Ectodermal cell (in vitro differentiated cells): ENCODE measurements at regions not wholly inside any gene's neighbourhood (a gene's known extent, or its start where the extent isn't known, plus 50 kb on each side); places are given as distances from the start of the nearest gene placed in this dataset.

Source experiments
- H3K27ac ChIP-seq: 2 replicates; pipeline ENCODE4 v1.7.0; 2013; ENCODE audit warnings: mild to moderate bottlenecking, low read depth, low read length; ENCODE audit not compliant: insufficient read depth, poor library complexity, severe bottlenecking
- H3K27me3 ChIP-seq: 2 replicates; pipeline ENCODE4 v1.7.0; 2013; ENCODE audit warnings: mild to moderate bottlenecking, low read length; ENCODE audit not compliant: insufficient read depth, control insufficient read depth, poor library complexity, severe bottlenecking
- H3K36me3 ChIP-seq: one replicate; pipeline ENCODE4 v1.7.0; 2013; ENCODE audit warnings: low read length; ENCODE audit not compliant: control insufficient read depth, insufficient read depth
- H3K4me1 ChIP-seq: one replicate; pipeline ENCODE4 v1.7.0; 2013; ENCODE audit warnings: low read length; ENCODE audit not compliant: control insufficient read depth, insufficient read depth
- H3K4me3 ChIP-seq: 2 replicates; pipeline ENCODE4 v1.7.0; 2013; ENCODE audit warnings: low read depth, low read length, control low read depth; ENCODE audit not compliant: insufficient read depth
- H3K9me3 ChIP-seq: 2 replicates; pipeline ENCODE4 v1.7.0; 2013; ENCODE audit warnings: mild to moderate bottlenecking, low read length, moderate library complexity; ENCODE audit not compliant: control insufficient read depth
- WGBS, 2 experiments: methylation state at CpG; one replicate each; pipeline ENCODE4 v1.1.7; 2013; ENCODE audit warnings: missing lambda C conversion rate in 2 of 2; 5-methylcytosine and 5-hydroxymethylcytosine counted together

GRCh38 chr12:3355378-3355900 lies 135.6 kb upstream of the PRMT8 start:
- Histone ChIP-seq H3K4me1 (no peaks in the 10 kb centered on the region), H3K27ac (no peak overlapping the region), H3K27me3 (no peaks in the 10 kb centered on the region), H3K36me3 (no peaks in the 10 kb centered on the region), H3K9me3 (no peaks in the 10 kb centered on the region), H3K4me3 (no peak overlapping the region)
- WGBS, 2 experiments = 86 to 91% methylated on average over 9 of the region's 9 CpGs

- no peak overlapping the region for H3K27ac ChIP-seq
- no peaks in the 10 kb centered on the region for H3K27me3 ChIP-seq
- no peaks in the 10 kb centered on the region for H3K9me3 ChIP-seq
These were observed 133.0 kb upstream of the PRMT8 start for GRCh38 chr12:3357950-3358525.

GRCh38 chr12:3359478-3359877 lies 131.5 kb upstream of the PRMT8 start:
- H3K4me1 ChIP-seq = no peaks in the 10 kb centered on the region
- no peaks in the 10 kb centered on the region for H3K9me3 ChIP-seq
- H3K4me3 ChIP-seq = no peak overlapping the region
- 100% methylated on average over 1 of the region's 2 CpGs for WGBS, 2 experiments
- H3K27me3 ChIP-seq = peaks cover 6% of the 10 kb centered on the region
- H3K27ac ChIP-seq = no peak overlapping the region
- H3K36me3 ChIP-seq = no peaks in the 10 kb centered on the region

More at GRCh38 chr12:3357950-3358525, 133.0 kb upstream of the PRMT8 start:
- H3K4me3 ChIP-seq = no peak overlapping the region
- H3K4me1 ChIP-seq = no peaks in the 10 kb centered on the region
- 90 to 93% methylated on average over 8 of the region's 8 CpGs for WGBS, 2 experiments
- no peaks in the 10 kb centered on the region for H3K36me3 ChIP-seq

GRCh38 chr12:3361146-3361545 lies 129.9 kb upstream of the PRMT8 start:
- Histone ChIP-seq H3K27me3 (peaks cover 22% of the 10 kb centered on the region), H3K4me1 (peaks cover 7% of the 10 kb centered on the region), H3K27ac (no peak overlapping the region), H3K4me3 (no peak overlapping the region), H3K9me3 (no peaks in the 10 kb centered on the region), H3K36me3 (no peaks in the 10 kb centered on the region)
- WGBS, 2 experiments = 94 to 95% methylated on average over 6 of the region's 6 CpGs

- H3K9me3 ChIP-seq = no peaks in the 10 kb centered on the region
- peaks cover 7% of the 10 kb centered on the region for H3K4me1 ChIP-seq
- H3K27ac ChIP-seq = no peak overlapping the region
- WGBS, 2 experiments = 88 to 92% methylated on average over 6 of the region's 6 CpGs
- no peak overlapping the region for H3K4me3 ChIP-seq
- no peaks in the 10 kb centered on the region for H3K36me3 ChIP-seq
- H3K27me3 ChIP-seq = peaks cover 38% of the 10 kb centered on the region
These were observed 128.3 kb upstream of the PRMT8 start for GRCh38 chr12:3362737-3363136.

GRCh38 chr12:3363608-3364007 lies 127.4 kb upstream of the PRMT8 start:
- H3K36me3 ChIP-seq = no peaks in the 10 kb centered on the region
- H3K27me3 ChIP-seq = peaks cover 44% of the 10 kb centered on the region
- no peak overlapping the region for H3K27ac ChIP-seq
- 93 to 94% methylated on average over 9 of the region's 9 CpGs for WGBS, 2 experiments
- no peak overlapping the region for H3K4me3 ChIP-seq
- no peaks in the 10 kb centered on the region for H3K9me3 ChIP-seq
- H3K4me1 ChIP-seq = peaks cover 7% of the 10 kb centered on the region

- Histone ChIP-seq H3K9me3 (no peaks in the 10 kb centered on the region), H3K27ac (no peak overlapping the region), H3K4me3 (no peak overlapping the region), H3K4me1 (peaks cover 7% of the 10 kb centered on the region), H3K27me3 (peaks cover 44% of the 10 kb centered on the region), H3K36me3 (no peaks in the 10 kb centered on the region)
- WGBS, 2 experiments = 90 to 92% methylated on average over 5 of the region's 5 CpGs
These were observed 126.8 kb upstream of the PRMT8 start for GRCh38 chr12:3364226-3364625.

GRCh38 chr12:3364661-3365462 lies 126.1 kb upstream of the PRMT8 start:
- Histone ChIP-seq H3K27me3 (peaks cover 44% of the 10 kb centered on the region), H3K27ac (no peak overlapping the region), H3K9me3 (no peaks in the 10 kb centered on the region), H3K36me3 (no peaks in the 10 kb centered on the region), H3K4me1 (peaks cover 7% of the 10 kb centered on the region), H3K4me3 (peak overlapping the region; percentile 37)
- 82 to 83% methylated on average over 13 of the region's 13 CpGs for WGBS, 2 experiments

- Histone ChIP-seq H3K36me3 (no peaks in the 10 kb centered on the region), H3K27ac (no peak overlapping the region), H3K27me3 (peaks cover 44% of the 10 kb centered on the region), H3K4me3 (peak overlapping the region; percentile 37), H3K9me3 (no peaks in the 10 kb centered on the region), H3K4me1 (peaks cover 7% of the 10 kb centered on the region)
- 4 to 5% methylated on average over 87 of the region's 87 CpGs for WGBS, 2 experiments
These were observed 125.3 kb upstream of the PRMT8 start for GRCh38 chr12:3365463-3366411.
